Vagina (tissue), 2 donors: ENCODE measurements at regions not wholly inside any gene's neighbourhood (a gene's known extent, or its start where the extent isn't known, plus 50 kb on each side); places are given as distances from the start of the nearest gene placed in this dataset.

Experiments
- DNase-seq, 2 donors: peaks; one replicate each; pipeline ENCODE4 v3.0.0-alpha.2; 2017; ENCODE audit errors: extremely low spot score in 2 of 2
- H3K27ac ChIP-seq: fragments of 200-600 bp; sonication (generic); one replicate; pipeline ENCODE4 v1.5.1; 2019
- H3K27me3 ChIP-seq: fragments of 200-600 bp; sonication (generic); one replicate; pipeline ENCODE4 v1.5.1; 2019
- H3K36me3 ChIP-seq, 2 donors: fragments of 200-600 bp; sonication (generic); one replicate each; pipeline ENCODE4 v1.5.1; 2017 to 2019
- H3K4me1 ChIP-seq: fragments of 200-600 bp; sonication (generic); one replicate; pipeline ENCODE4 v1.5.1; 2019
- H3K4me3 ChIP-seq, 2 donors: fragments of 200-600 bp; sonication (generic); 1 replicate in 1 of 2; 2 replicates in 1 of 2; pipeline ENCODE4 v1.5.1; 2016 to 2019
- H3K9me3 ChIP-seq: fragments of 200-600 bp; sonication (generic); one replicate; pipeline ENCODE4 v1.5.1; 2019
- CTCF ChIP-seq, 3 experiments: fragments of 450-650 bp in 2 of 3; fragments of 200-600 bp in 1 of 3; sonication (generic) in 1 of 3; IDR thresholded peaks; one replicate each; pipeline ENCODE4 v1.5.1; 2017 to 2019; ENCODE audit warnings: antibody characterized with exemption in 3 of 3, mild to moderate bottlenecking in 2 of 3, moderate library complexity in 2 of 3
- POLR2A ChIP-seq, 2 donors: fragments of 450-650 bp; IDR thresholded peaks; one replicate each; pipeline ENCODE4 v1.6.1; 2017; ENCODE audit warnings: antibody characterized with exemption in 2 of 2, mild to moderate bottlenecking in 2 of 2, moderate library complexity in 2 of 2
- POLR2AphosphoS5 ChIP-seq, 2 donors: sonication (generic); formaldehyde crosslinking; IDR thresholded peaks; one replicate each; pipeline ENCODE4 v1.9.0; 2017; ENCODE audit warnings: antibody characterized with exemption in 2 of 2, mild to moderate bottlenecking in 2 of 2, low read depth in 1 of 2; ENCODE audit not compliant: insufficient read depth in 1 of 2
- intact Hi-C: fragments of 100-400 bp; cut with DNase I; formaldehyde crosslinking; loops from one replicate; pipeline ENCODE4 v1.15.1; 2023

DNA sequence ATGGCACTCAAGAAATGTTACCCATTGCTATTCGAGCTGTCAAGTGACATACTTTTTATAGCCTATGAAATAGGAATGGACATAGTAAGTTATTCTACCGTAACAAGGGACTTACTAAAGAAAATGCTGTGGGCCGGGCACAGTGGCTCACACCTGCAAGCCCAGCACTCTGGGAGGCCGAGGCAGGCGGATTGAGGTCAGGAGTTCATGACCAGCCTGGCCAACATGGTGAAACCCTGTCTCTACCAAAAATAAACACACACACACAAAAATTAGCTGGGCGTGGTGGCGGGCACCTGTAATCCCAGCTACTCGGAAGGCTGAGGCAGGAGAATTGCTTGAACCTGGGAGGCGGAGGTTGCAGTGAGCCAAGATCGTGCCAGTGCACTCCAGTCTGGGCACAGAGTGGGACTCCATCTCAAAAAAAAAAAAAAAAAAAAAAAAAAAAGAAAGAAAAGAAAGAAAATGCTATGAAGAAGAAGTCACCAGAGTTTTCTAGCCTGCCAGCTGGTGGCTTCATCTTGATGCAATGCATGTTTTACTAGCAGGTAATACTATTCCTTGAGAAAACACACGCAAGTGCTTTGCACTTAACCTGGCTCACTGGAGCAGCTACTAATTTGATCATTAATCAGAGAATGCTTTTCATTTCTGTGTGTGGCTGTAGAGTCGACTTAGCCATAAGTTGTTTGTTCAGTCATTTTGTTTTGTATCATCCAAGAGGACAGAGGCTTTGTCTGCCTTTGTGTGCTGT is 166.7 kb upstream of the MYL2 start:
- no peak overlapping the region for H3K4me3 ChIP-seq
- no peak overlapping the region for H3K27ac ChIP-seq
- no peak for TF ChIP-seq POLR2AphosphoS5 (IDR thresholded peaks at IDR 0.05; ENCODE audit: insufficient read depth in 1 of 2, low read depth in 1 of 2)
- TF ChIP-seq CTCF (IDR thresholded peaks at IDR 0.05) = no peak
- TF ChIP-seq POLR2A (IDR thresholded peaks at IDR 0.05) = no peak
- intact Hi-C loops = no loop called here
- no peaks in the 10 kb centered on the region for H3K9me3 ChIP-seq
- H3K36me3 ChIP-seq = no peaks in the 10 kb centered on the region
- no peak for DNase-seq
- no peaks in the 10 kb centered on the region for H3K27me3 ChIP-seq
- no peaks in the 10 kb centered on the region for H3K4me1 ChIP-seq

- no peak for TF ChIP-seq POLR2AphosphoS5 (IDR thresholded peaks at IDR 0.05; ENCODE audit: insufficient read depth in 1 of 2, low read depth in 1 of 2)
- no peak for TF ChIP-seq CTCF (IDR thresholded peaks at IDR 0.05)
- H3K27me3 ChIP-seq = no peaks in the 10 kb centered on the region
- H3K9me3 ChIP-seq = no peaks in the 10 kb centered on the region
- H3K4me1 ChIP-seq = no peaks in the 10 kb centered on the region
- no peak overlapping the region for H3K4me3 ChIP-seq
- no peaks in the 10 kb centered on the region for H3K36me3 ChIP-seq
- intact Hi-C loops = no loop called here
- DNase-seq = no peak
- no peak overlapping the region for H3K27ac ChIP-seq
Measured at GRCh38 chr12:111085096-111085495, 164.7 kb upstream of the MYL2 start.

- Histone ChIP-seq H3K27me3 (no peaks in the 10 kb centered on the region), H3K36me3 (no peaks in the 10 kb centered on the region), H3K27ac (no peak overlapping the region), H3K4me1 (no peaks in the 10 kb centered on the region), H3K9me3 (no peaks in the 10 kb centered on the region), H3K4me3 (no peak overlapping the region)
- intact Hi-C loops = no loop called here
- no peak for TF ChIP-seq POLR2AphosphoS5 (IDR thresholded peaks at IDR 0.05; ENCODE audit: insufficient read depth in 1 of 2, low read depth in 1 of 2)
- TF ChIP-seq CTCF (IDR thresholded peaks at IDR 0.05) = no peak
- TF ChIP-seq POLR2A (IDR thresholded peaks at IDR 0.05) = no peak
- DNase-seq = no peak
Measured at GRCh38 chr12:111084605-111085004, 164.2 kb upstream of the MYL2 start.

DNA sequence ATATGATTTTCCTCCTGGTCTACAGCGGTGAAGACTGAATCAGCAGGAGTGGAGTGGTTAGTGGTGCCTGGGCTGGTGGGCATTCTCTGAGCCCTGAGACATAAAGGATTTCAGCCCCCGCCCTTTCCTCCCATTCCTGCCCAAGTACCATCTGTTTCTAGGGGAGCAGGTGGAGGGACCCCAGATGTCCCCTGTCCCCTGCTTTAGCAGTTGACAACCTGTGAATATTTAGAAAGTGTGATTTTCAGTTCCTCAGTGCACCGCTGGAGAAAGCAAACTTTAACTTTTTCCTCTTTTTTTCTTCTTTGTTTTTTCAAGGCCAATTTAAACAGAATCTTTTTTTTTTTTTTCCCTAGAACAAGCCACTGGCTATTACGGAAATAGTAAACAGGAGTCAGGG is 163.8 kb upstream of the MYL2 start:
- no peak for DNase-seq
- H3K9me3 ChIP-seq = no peaks in the 10 kb centered on the region
- intact Hi-C loops = no loop called here
- no peak overlapping the region for H3K27ac ChIP-seq
- H3K4me3 ChIP-seq = no peak overlapping the region
- H3K4me1 ChIP-seq = no peaks in the 10 kb centered on the region
- no peaks in the 10 kb centered on the region for H3K27me3 ChIP-seq
- no peaks in the 10 kb centered on the region for H3K36me3 ChIP-seq
- TF ChIP-seq POLR2A (IDR thresholded peaks at IDR 0.05) (no peak), POLR2AphosphoS5 (IDR thresholded peaks at IDR 0.05; ENCODE audit: insufficient read depth in 1 of 2, low read depth in 1 of 2) (no peak), CTCF (IDR thresholded peaks at IDR 0.05) (no peak)

- no peak for DNase-seq
- intact Hi-C loops = no loop called here
- Histone ChIP-seq H3K27ac (no peak overlapping the region), H3K36me3 (no peaks in the 10 kb centered on the region), H3K9me3 (no peaks in the 10 kb centered on the region), H3K27me3 (no peaks in the 10 kb centered on the region), H3K4me1 (no peaks in the 10 kb centered on the region), H3K4me3 (no peak overlapping the region)
- no peak for TF ChIP-seq POLR2AphosphoS5 (IDR thresholded peaks at IDR 0.05; ENCODE audit: insufficient read depth in 1 of 2, low read depth in 1 of 2)
- TF ChIP-seq POLR2A (IDR thresholded peaks at IDR 0.05) = no peak
- TF ChIP-seq CTCF (IDR thresholded peaks at IDR 0.05) = no peak
Measured at GRCh38 chr12:111081600-111081999, 161.2 kb upstream of the MYL2 start.
